SK-N-SH treated with all-trans-retinoic acid at 6 μM for 48 hours (cell line): ENCODE measurements at regions not wholly inside any gene's neighbourhood (a gene's known extent, or its start where the extent isn't known, plus 50 kb on each side); places are given as distances from the start of the nearest gene placed in this dataset.

Source experiments
- ATAC-seq: fragments of 200-7000 bp; cut with Tn5 transposase; 3 replicates; pipeline ENCODE4 v1.9.1; 2020; ENCODE audit warnings: mild to moderate bottlenecking, moderate library complexity
- ARNTL ChIP-seq: fragments of 450-650 bp; formaldehyde crosslinking; IDR thresholded peaks from 2 replicates; pipeline ENCODE4 v1.5.0; 2020; ENCODE audit warnings: low read depth, mild to moderate bottlenecking, moderate library complexity, borderline replicate concordance
- BACH2 ChIP-seq: fragments of 250-450 bp; sonication (Bioruptor Pico); IDR thresholded peaks from 2 replicates; pipeline ENCODE4 v1.9.0; 2021; ENCODE audit warnings: mild to moderate bottlenecking, borderline replicate concordance
- CREB5 ChIP-seq: fragments of 250-450 bp; sonication (Bioruptor Pico); IDR thresholded peaks from 2 replicates; pipeline ENCODE4 v1.5.1; 2020; ENCODE audit warnings: low read depth, mild to moderate bottlenecking, moderate library complexity
- ESRRG ChIP-seq: fragments of 250-450 bp; sonication (Bioruptor Pico); IDR thresholded peaks from 2 replicates; pipeline ENCODE4 v1.6.1; 2021; ENCODE audit warnings: mild to moderate bottlenecking
- GLIS3 ChIP-seq: fragments of 250-450 bp; sonication (Bioruptor Pico); IDR thresholded peaks from 2 replicates; pipeline ENCODE4 v1.5.0; 2020; ENCODE audit warnings: mild to moderate bottlenecking, moderate library complexity
- ISL1 ChIP-seq: fragments of 250-450 bp; sonication (Bioruptor Pico); IDR thresholded peaks from 2 replicates; pipeline ENCODE4 v2.1.2; 2022; ENCODE audit warnings: mild to moderate bottlenecking, moderate library complexity
- OSR1 ChIP-seq: fragments of 250-450 bp; sonication (Bioruptor Pico); IDR thresholded peaks from 2 replicates; pipeline ENCODE4 v1.8.0; 2022; ENCODE audit warnings: moderate library complexity, mild to moderate bottlenecking, inconsistent platforms
- PATZ1 ChIP-seq: fragments of 250-450 bp; sonication (Bioruptor Pico); IDR thresholded peaks from 2 replicates; pipeline ENCODE4 v1.8.0; 2020; ENCODE audit warnings: mild to moderate bottlenecking, moderate library complexity, borderline replicate concordance
- POU6F1 ChIP-seq: fragments of 250-450 bp; sonication (Bioruptor Pico); IDR thresholded peaks from 2 replicates; pipeline ENCODE4 v1.8.0; 2021; ENCODE audit warnings: low read depth, mild to moderate bottlenecking, moderate library complexity, borderline replicate concordance
- PPARA ChIP-seq: fragments of 250-450 bp; sonication (Bioruptor Pico); IDR thresholded peaks from 2 replicates; pipeline ENCODE4 v1.5.0; 2020; ENCODE audit warnings: mild to moderate bottlenecking, borderline replicate concordance
- RARB ChIP-seq: fragments of 250-450 bp; sonication (Bioruptor Pico); IDR thresholded peaks from 2 replicates; pipeline ENCODE4 v1.8.0; 2021; ENCODE audit warnings: mild to moderate bottlenecking, moderate library complexity
- SNAI2 ChIP-seq: fragments of 250-450 bp; sonication (Bioruptor Pico); IDR thresholded peaks from 2 replicates; pipeline ENCODE4 v1.5.0; 2020; ENCODE audit warnings: mild to moderate bottlenecking, moderate library complexity
- TOX ChIP-seq: fragments of 250-450 bp; sonication (Bioruptor Pico); IDR thresholded peaks from 2 replicates; pipeline ENCODE4 v1.8.0; 2021; ENCODE audit warnings: mild to moderate bottlenecking, moderate library complexity, borderline replicate concordance
- ZC3H10 ChIP-seq: fragments of 250-450 bp; sonication (Bioruptor Pico); IDR thresholded peaks from 2 replicates; pipeline ENCODE4 v1.5.1; 2021; ENCODE audit warnings: mild to moderate bottlenecking, moderate library complexity
- ZFP3 ChIP-seq: fragments of 250-450 bp; sonication (Bioruptor Pico); IDR thresholded peaks from 2 replicates; pipeline ENCODE4 v1.5.0; 2020; ENCODE audit warnings: mild to moderate bottlenecking, moderate library complexity
- ZNF70 ChIP-seq: fragments of 450-650 bp; formaldehyde crosslinking; IDR thresholded peaks from 2 replicates; pipeline ENCODE4 v1.5.0; 2020; ENCODE audit warnings: mild to moderate bottlenecking, moderate library complexity
- ZNF8 ChIP-seq: fragments of 450-650 bp; formaldehyde crosslinking; IDR thresholded peaks from 2 replicates; pipeline ENCODE4 v1.5.0; 2020; ENCODE audit warnings: mild to moderate bottlenecking, moderate library complexity
- TF ChIP-seq, protein P1 (sequence below): fragments of 250-450 bp; sonication (Bioruptor Pico); IDR thresholded peaks from 2 replicates; pipeline ENCODE4 v1.5.1; 2021; ENCODE audit warnings: mild to moderate bottlenecking, moderate library complexity

- TF ChIP-seq ARNTL (CRISPR knock-in tag), result no peak
- TF ChIP-seq RARB (CRISPR knock-in tag), result no peak
- no peak for TF ChIP-seq ESRRG (CRISPR knock-in tag)
- no peak for TF ChIP-seq ZNF8 (CRISPR knock-in tag)
- TF ChIP-seq ZNF70 (CRISPR knock-in tag), result no peak
- no peak for TF ChIP-seq TOX (CRISPR knock-in tag)
- TF ChIP-seq OSR1 (CRISPR knock-in tag), result no peak
- TF ChIP-seq BACH2, result no peak
- no peak for TF ChIP-seq ZC3H10
- TF ChIP-seq POU6F1 (CRISPR knock-in tag), result no peak
- TF ChIP-seq GLIS3 (CRISPR knock-in tag), result no peak
- no peak for TF ChIP-seq ISL1
- no peak for TF ChIP-seq ZFP3
- TF ChIP-seq PPARA (CRISPR knock-in tag), result no peak
- TF ChIP-seq CREB5 (CRISPR knock-in tag), result no peak
- ATAC-seq, result no peak
Observed at GRCh38 chr11:33490842-33491370, 209.7 kb downstream of the C11orf91 start.

DNA sequence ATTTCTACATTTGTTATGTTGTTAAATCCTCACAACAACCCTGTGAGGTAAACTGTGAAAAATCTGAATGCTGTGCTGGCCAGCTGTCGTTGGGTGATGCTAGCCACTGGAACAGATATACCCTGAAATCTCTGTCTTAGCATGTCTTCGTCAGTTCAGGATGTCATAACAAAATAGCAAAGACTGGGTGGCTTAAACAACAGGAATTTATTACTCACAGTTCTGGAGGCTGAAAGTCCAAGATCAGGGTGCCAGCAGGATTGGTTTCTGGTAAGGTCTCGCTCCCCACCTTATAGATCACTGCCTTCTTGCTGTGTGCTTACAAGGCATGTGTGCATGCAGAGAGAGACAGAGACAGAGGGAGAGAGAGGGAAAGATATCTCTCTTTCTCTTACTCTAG, 211.7 kb downstream of the C11orf91 start:
- TF ChIP-seq BACH2 (no peak), ZNF8 (CRISPR knock-in tag) (no peak)
- no peak for ATAC-seq

GRCh38 chr11:33480626-33481025, 220.0 kb downstream of the C11orf91 start:
- TF ChIP-seq, protein P1, sequence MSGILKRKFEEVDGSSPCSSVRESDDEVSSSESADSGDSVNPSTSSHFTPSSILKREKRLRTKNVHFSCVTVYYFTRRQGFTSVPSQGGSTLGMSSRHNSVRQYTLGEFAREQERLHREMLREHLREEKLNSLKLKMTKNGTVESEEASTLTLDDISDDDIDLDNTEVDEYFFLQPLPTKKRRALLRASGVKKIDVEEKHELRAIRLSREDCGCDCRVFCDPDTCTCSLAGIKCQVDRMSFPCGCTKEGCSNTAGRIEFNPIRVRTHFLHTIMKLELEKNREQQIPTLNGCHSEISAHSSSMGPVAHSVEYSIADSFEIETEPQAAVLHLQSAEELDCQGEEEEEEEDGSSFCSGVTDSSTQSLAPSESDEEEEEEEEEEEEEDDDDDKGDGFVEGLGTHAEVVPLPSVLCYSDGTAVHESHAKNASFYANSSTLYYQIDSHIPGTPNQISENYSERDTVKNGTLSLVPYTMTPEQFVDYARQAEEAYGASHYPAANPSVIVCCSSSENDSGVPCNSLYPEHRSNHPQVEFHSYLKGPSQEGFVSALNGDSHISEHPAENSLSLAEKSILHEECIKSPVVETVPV (CRISPR knock-in tag), result no peak
- no peak for TF ChIP-seq BACH2
- no peak for TF ChIP-seq PATZ1
- no peak for TF ChIP-seq OSR1 (CRISPR knock-in tag)
- no peak for ATAC-seq

DNA sequence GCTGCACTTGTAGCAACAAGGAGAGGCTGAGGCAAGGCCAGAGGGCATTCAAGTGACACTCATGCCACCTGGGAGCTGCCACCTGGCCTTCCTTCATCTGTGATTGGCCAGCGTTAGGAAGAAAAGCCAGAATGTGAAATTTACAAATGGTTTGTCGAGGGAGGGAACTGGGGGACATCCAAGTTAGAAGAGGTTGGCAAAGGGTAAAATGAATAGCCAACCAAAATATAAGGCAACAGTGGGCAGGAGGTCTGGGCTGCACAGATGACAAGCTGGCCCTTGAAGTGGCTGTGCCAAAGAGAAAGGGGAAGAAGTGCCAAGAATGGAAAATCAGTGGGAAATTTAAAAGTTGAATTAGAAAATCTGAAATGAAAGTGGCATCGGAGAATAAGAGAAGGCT, 221.4 kb downstream of the C11orf91 start:
- no peak for TF ChIP-seq PPARA (CRISPR knock-in tag)
- TF ChIP-seq ISL1, result no peak
- TF ChIP-seq PATZ1, result no peak
- TF ChIP-seq GLIS3 (CRISPR knock-in tag), result no peak
- TF ChIP-seq POU6F1 (CRISPR knock-in tag), result no peak
- no peak for TF ChIP-seq ZNF8 (CRISPR knock-in tag)
- no peak for TF ChIP-seq SNAI2
- no peak for ATAC-seq
